Psoas muscle (tissue), 7 donors: ENCODE measurements at regions not wholly inside any gene's neighbourhood (a gene's known extent, or its start where the extent isn't known, plus 50 kb on each side); places are given as distances from the start of the nearest gene placed in this dataset.
"Not testable (repeated sequence)": the region's sequence is repeated elsewhere in the genome, so short reads cannot be mapped to it uniquely, and the experiment has no call there.

Experiments
- ATAC-seq, 4 donors: fragments of 200-7000 bp; cut with Tn5 transposase; one replicate each; pipeline ENCODE4 v1.9.1; 2020; ENCODE audit warnings: moderate library complexity in 3 of 4, mild to moderate bottlenecking in 2 of 4
- DNase-seq, 2 donors: peaks; one replicate each; pipeline ENCODE4 v3.0.0-alpha.2; 2020
- H3K27ac ChIP-seq: fragments of 200-600 bp; one replicate; pipeline ENCODE4 v1.8.0; 2022
- H3K27me3 ChIP-seq, 3 donors: fragments of 200-600 bp in 1 of 3; one replicate each; pipeline versions ENCODE4 v1.6.1 to v1.8.0; 2013 to 2022; ENCODE audit warnings: low read length in 2 of 3, mild to moderate bottlenecking in 2 of 3, moderate library complexity in 1 of 3; ENCODE audit not compliant: insufficient read depth in 3 of 3
- H3K36me3 ChIP-seq, 2 donors: fragments of 200-600 bp in 1 of 2; one replicate each; pipeline versions ENCODE4 v1.6.1 to v1.8.0; 2013 to 2022; ENCODE audit warnings: low read depth in 1 of 2, mild to moderate bottlenecking in 1 of 2, moderate library complexity in 1 of 2; ENCODE audit not compliant: insufficient read depth in 1 of 2
- H3K4me1 ChIP-seq: fragments of 200-600 bp; one replicate; pipeline ENCODE4 v1.8.0; 2022
- H3K4me3 ChIP-seq: fragments of 200-600 bp; one replicate; pipeline ENCODE4 v1.8.0; 2022; ENCODE audit warnings: mild to moderate bottlenecking
- H3K9me3 ChIP-seq: fragments of 200-600 bp; one replicate; pipeline ENCODE4 v1.8.0; 2022
- CTCF ChIP-seq: fragments of 200-600 bp; IDR thresholded peaks from one replicate; pipeline ENCODE4 v1.8.0; 2022; ENCODE audit warnings: antibody characterized with exemption
- WGBS, 3 donors: extraction: QIAGEN DNeasy Blood & Tissue Kit; methylation state at CpG; one replicate each; pipeline versions ENCODE4 v1.1.6 to v1.1.7; 2013; 5-methylcytosine and 5-hydroxymethylcytosine counted together
- intact Hi-C, 2 donors: fragments of 100-400 bp; cut with DNase I; formaldehyde crosslinking; loops; one replicate each; pipeline versions ENCODE4 v1.11.0 to v1.14.2; 2022
- donor health status: healthy with polysubstance abuse.
- donor health status: DM: no; HTN: no; CAD: no; lungs with moderate emphysema.
- donor health status: Bipolar disorder and iron deficiency.
- donor health status: healthy.
- donor health status: DM: yes; HTN: yes; CAD: no.
- donor health status: DM: no; HTN: no; CAD: no.
- donor health status: DM: yes; HTN: yes; CAD: no.

- ATAC-seq = peak in 1 of 4 donors; percentile 4
- H3K4me3 ChIP-seq = no peak overlapping the region
- H3K4me1 ChIP-seq = peaks cover 26% of the 10 kb centered on the region
- intact Hi-C loops = no loop called here
- WGBS, 3 donors = 87 to 93% (median 91%) methylated on average over 8 of the region's 8 CpGs
- no peaks in the 10 kb centered on the region for H3K9me3 ChIP-seq
- H3K36me3 ChIP-seq = no peaks in the 10 kb centered on the region
- peak overlapping the region; percentile 78 for H3K27ac ChIP-seq
- no peak for DNase-seq
- no peaks in the 10 kb centered on the region for H3K27me3 ChIP-seq
- TF ChIP-seq CTCF = no peak
Measured at GRCh38 chr6:3919849-3920248, 70.7 kb downstream of the FAM50B start.

GRCh38 chr6:3920321-3920720 lies 71.1 kb downstream of the FAM50B start:
- no peak overlapping the region for H3K4me3 ChIP-seq
- 88 to 90% (median 90%) methylated on average over 6 of the region's 6 CpGs for WGBS, 3 donors
- intact Hi-C loops = no loop called here
- no peak for ATAC-seq
- peaks cover 29% of the 10 kb centered on the region for H3K4me1 ChIP-seq
- no peaks in the 10 kb centered on the region for H3K36me3 ChIP-seq
- H3K27ac ChIP-seq = peak overlapping the region; percentile 78
- H3K27me3 ChIP-seq = no peaks in the 10 kb centered on the region
- TF ChIP-seq CTCF = no peak
- DNase-seq = no peak
- H3K9me3 ChIP-seq = no peaks in the 10 kb centered on the region

- no peak for TF ChIP-seq CTCF
- intact Hi-C loops = no loop called here
- H3K27ac ChIP-seq = no peak overlapping the region
- no peak for DNase-seq
- H3K36me3 ChIP-seq = no peaks in the 10 kb centered on the region
- ATAC-seq = no peak
- H3K4me3 ChIP-seq = no peak overlapping the region
- WGBS, 3 donors = 91 to 100% (median 95%) methylated on average over 2 of the region's 2 CpGs
- H3K9me3 ChIP-seq = no peaks in the 10 kb centered on the region
- peaks cover 29% of the 10 kb centered on the region for H3K4me1 ChIP-seq
- H3K27me3 ChIP-seq = no peaks in the 10 kb centered on the region
Measured at GRCh38 chr6:3921663-3922062, 72.5 kb downstream of the FAM50B start.

GRCh38 chr6:3922619-3923018 lies 73.4 kb downstream of the FAM50B start:
- 92 to 96% (median 93%) methylated on average over 7 of the region's 7 CpGs for WGBS, 3 donors

GRCh38 chr6:3925223-3926149 lies 76.3 kb downstream of the FAM50B start:
- not testable (repeated sequence) for H3K36me3 ChIP-seq, H3K4me3 ChIP-seq, H3K27me3 ChIP-seq, H3K9me3 ChIP-seq
- 49 to 58% (median 52%) methylated on average over 21 to 23 of the region's 23 CpGs for WGBS, 3 donors
- H3K27ac ChIP-seq = peak overlapping the region; percentile 41
- ATAC-seq = peak in 2 of 4 donors; percentile 24 to 35
- H3K4me1 ChIP-seq = peaks cover 42% of the 10 kb centered on the region
- DNase-seq = peak; percentile 33 to 63
- intact Hi-C loops = loop anchor here in 1 of 2 donors (5.0 kb wide), 1 partner anchor 38 kb away; no protein-coding TSS in a partner anchor

More at GRCh38 chr6:3922619-3923018, 73.4 kb downstream of the FAM50B start:
- H3K36me3 ChIP-seq, H3K4me3 ChIP-seq, DNase-seq, H3K27me3 ChIP-seq, ATAC-seq, intact Hi-C loops, H3K9me3 ChIP-seq, H3K27ac ChIP-seq: not testable (repeated sequence)
- H3K4me1 ChIP-seq = peaks cover 36% of the 10 kb centered on the region
